ENCODE measurements at regions not wholly inside any gene's neighbourhood (a gene's known extent, or its start where the extent isn't known, plus 50 kb on each side); places are given as distances from the start of the nearest gene placed in this dataset.

- Histone ChIP-seq H3K79me1 (ENCODE audit: insufficient read depth, low read depth, low read length, poor library complexity, severe bottlenecking) (no peaks in the 10 kb centered on the region), H3K4me2 (ENCODE audit: insufficient read depth, insufficient read length, low read length) (no peak overlapping the region), H3K23me2 (ENCODE audit: insufficient read length, low read depth, low read length, poor library complexity, severe bottlenecking) (no peaks in the 10 kb centered on the region), H3T11ph (ENCODE audit: low read length) (no peak overlapping the region), H2BK5ac (ENCODE audit: insufficient read length, low read length) (no peak overlapping the region), H2BK15ac (ENCODE audit: low read depth, low read length) (no peak overlapping the region), H3K4me1 (ENCODE audit: insufficient read depth, low read length) (no peaks in the 10 kb centered on the region), H2BK120ac (ENCODE audit: low read depth, low read length, poor library complexity, severe bottlenecking) (no peak overlapping the region), H2AFZ (ENCODE audit: low read length) (no peak overlapping the region), H3K9me3 (ENCODE audit: control insufficient read depth, low read depth, low read length) (no peaks in the 10 kb centered on the region), H4K20me1 (ENCODE audit: control insufficient read depth, insufficient read depth, insufficient read length) (no peaks in the 10 kb centered on the region), H3K18ac (ENCODE audit: insufficient read length, low read depth, low read length) (no peak overlapping the region), H3K23ac (ENCODE audit: insufficient read length, low read depth, low read length) (no peak overlapping the region), H3K14ac (ENCODE audit: insufficient read depth, low read length) (no peak overlapping the region), H2AK5ac (ENCODE audit: insufficient read length, low read length) (no peak overlapping the region), H4K8ac (replicated peaks; ENCODE audit: insufficient read length, low read depth, low read length) (no peak overlapping the region), H4K91ac (ENCODE audit: insufficient read length, low read depth, low read length) (no peak overlapping the region), H4K5ac (ENCODE audit: insufficient read length, low read depth, low read length) (no peak overlapping the region), H3K56ac (ENCODE audit: insufficient read length, low read depth, low read length) (no peak overlapping the region), H2BK20ac (ENCODE audit: low read depth, low read length, poor library complexity, severe bottlenecking) (no peak overlapping the region), H3K79me2 (ENCODE audit: insufficient read depth, low read length) (no peaks in the 10 kb centered on the region), H3K27me3 (ENCODE audit: insufficient read depth, low read length) (no peaks in the 10 kb centered on the region), H3K27ac (ENCODE audit: insufficient read length, low read depth, low read length) (no peak overlapping the region), H2BK12ac (ENCODE audit: insufficient read length, low read depth, low read length) (no peak overlapping the region), H3K9ac (ENCODE audit: extremely low read depth, insufficient read length, low read length) (no peak overlapping the region), H3K4ac (ENCODE audit: low read depth, low read length) (no peak overlapping the region)
- H3K27me3 Mint-ChIP-seq (ENCODE audit: low read depth), result no peaks in the 10 kb centered on the region
- TF ChIP-seq, protein P1, sequence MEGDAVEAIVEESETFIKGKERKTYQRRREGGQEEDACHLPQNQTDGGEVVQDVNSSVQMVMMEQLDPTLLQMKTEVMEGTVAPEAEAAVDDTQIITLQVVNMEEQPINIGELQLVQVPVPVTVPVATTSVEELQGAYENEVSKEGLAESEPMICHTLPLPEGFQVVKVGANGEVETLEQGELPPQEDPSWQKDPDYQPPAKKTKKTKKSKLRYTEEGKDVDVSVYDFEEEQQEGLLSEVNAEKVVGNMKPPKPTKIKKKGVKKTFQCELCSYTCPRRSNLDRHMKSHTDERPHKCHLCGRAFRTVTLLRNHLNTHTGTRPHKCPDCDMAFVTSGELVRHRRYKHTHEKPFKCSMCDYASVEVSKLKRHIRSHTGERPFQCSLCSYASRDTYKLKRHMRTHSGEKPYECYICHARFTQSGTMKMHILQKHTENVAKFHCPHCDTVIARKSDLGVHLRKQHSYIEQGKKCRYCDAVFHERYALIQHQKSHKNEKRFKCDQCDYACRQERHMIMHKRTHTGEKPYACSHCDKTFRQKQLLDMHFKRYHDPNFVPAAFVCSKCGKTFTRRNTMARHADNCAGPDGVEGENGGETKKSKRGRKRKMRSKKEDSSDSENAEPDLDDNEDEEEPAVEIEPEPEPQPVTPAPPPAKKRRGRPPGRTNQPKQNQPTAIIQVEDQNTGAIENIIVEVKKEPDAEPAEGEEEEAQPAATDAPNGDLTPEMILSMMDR (conservative IDR thresholded peaks at IDR 0.05), result no peak
- no peak overlapping the region for H3K27ac Mint-ChIP-seq
- no CpG with 5 or more reads among the region's 6 CpGs for WGBS (ENCODE audit: extremely low coverage, insufficient read length, low lambda C conversion rate)
- no peak overlapping the region for H3K4me3 Mint-ChIP-seq
- H3K9me3 Mint-ChIP-seq, result no peaks in the 10 kb centered on the region
- H3K4me1 Mint-ChIP-seq, result no peaks in the 10 kb centered on the region
- H3K36me3 Mint-ChIP-seq (ENCODE audit: insufficient read depth in 1 of 3, low read depth in 3 of 3), result no peaks in the 10 kb centered on the region
- no peak for DNase-seq
Observed at GRCh38 chr6:128696691-128697689, 176.6 kb upstream of the PTPRK start.
